HG02642 (cell line): ENCODE measurements at regions not wholly inside any gene's neighbourhood (a gene's known extent, or its start where the extent isn't known, plus 50 kb on each side); places are given as distances from the start of the nearest gene placed in this dataset.

Source experiments
- ATAC-seq: cut with Tn5 transposase; IDR thresholded peaks from one replicate; pipeline ENCODE4 v1.9.1; 2021; ENCODE audit warnings: mild to moderate bottlenecking; ENCODE audit not compliant: unreplicated experiment, poor library complexity

DNA sequence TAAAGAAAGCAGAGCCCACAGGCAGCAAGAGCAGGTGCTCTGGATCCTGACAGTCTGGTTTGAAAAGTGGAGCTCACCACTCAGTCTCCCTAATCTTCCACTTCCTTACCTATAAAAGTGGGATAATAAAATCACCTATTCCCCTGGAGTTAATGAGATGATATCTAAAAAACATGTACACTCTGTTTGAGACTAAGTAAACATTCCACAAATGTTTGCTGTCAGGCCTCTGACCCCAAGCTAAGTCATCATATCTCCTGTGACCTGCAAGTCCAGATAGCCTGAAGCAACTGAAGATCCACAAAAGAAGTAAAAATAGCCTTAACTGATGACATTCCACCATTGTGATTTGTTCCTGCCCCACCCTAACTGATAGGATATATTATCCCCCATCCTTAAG, 1324.5 kb downstream of the XPNPEP1 start:
- ATAC-seq, result no peak

DNA sequence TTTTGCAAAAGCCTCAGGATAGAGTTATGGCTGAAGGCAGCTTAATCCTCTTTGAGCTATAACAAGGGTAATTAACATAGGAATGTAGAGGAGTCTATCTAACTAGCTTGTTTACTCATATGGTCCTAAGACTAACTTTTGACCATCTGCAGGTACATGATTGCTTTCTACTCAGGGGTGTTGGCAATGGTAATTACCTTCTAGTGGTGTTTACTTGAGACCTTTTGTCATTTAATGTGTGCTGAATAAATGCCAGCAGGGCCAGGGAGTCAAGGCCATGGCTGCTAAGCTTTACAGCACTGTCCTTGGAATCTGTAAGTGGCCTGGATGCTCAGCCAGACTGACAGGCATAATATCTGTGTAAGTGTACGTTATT, 1325.0 kb downstream of the XPNPEP1 start:
- no peak for ATAC-seq

DNA sequence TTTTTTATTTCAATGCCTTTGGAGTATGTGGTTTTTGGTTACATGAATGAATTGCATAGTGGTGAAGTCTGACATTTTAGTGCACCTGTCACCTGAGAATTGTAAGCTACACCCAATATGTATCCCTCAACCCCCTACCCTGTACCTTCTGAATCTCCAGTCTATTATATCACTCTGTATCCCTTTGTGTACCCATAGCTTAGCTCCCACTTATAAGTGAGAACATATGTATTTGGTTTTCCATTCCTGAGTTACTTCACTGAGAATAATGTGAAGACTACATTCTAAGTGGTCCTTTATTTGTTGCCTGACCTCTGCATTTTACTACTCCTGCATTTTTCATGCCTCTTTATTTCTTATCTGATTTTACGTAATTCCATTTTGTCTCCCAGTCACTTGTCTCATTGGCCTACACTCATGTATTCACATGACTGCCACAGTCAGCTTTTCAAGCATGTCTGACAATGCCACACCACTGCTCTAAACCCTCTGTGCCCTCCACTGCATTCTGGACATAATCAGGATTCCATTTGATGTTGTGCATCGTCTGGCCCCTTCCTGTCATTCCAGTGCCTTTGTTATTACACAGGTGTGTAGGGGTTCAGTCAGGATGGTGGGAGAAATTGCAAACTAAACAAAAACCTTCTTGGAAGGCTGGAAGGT, 1325.5 kb downstream of the XPNPEP1 start:
- no peak for ATAC-seq

DNA sequence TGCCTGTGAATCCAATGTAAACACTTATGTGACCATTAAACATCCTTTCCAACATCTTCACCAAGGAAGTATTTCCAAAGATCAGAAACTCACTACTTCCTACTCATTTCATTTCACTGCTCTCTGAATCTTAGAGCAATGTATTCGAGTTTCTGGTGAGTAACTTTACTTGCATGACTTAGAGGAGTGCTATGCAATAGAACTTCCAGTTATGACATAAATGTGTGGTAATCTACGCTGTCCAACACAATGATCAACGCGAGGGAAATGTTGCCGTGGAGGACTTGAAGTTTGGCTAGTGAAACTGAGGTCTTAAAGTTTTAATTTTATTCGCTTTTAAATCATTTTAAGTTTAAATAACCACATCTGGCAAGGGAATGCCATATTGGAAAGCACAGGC, 1326.3 kb downstream of the XPNPEP1 start:
- no peak for ATAC-seq

DNA sequence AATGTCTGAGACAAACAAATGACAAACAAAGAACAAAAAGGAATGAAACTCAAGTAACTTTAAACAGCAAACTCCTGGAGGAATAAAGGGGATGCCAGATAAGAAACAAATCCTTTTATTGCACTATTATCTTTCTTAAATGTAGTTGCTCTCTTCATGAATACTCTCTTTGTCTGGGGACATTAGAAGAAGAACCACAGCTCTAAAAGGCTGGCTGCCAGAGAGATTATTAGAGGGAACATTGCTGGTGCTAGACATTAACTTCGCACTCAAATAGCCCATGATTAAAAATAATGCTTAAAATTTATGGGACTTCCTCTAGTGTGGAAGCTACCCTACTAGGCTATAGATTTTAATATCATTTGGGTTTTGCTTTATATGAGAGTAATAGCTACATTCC, 1330.4 kb downstream of the XPNPEP1 start:
- no peak for ATAC-seq

DNA sequence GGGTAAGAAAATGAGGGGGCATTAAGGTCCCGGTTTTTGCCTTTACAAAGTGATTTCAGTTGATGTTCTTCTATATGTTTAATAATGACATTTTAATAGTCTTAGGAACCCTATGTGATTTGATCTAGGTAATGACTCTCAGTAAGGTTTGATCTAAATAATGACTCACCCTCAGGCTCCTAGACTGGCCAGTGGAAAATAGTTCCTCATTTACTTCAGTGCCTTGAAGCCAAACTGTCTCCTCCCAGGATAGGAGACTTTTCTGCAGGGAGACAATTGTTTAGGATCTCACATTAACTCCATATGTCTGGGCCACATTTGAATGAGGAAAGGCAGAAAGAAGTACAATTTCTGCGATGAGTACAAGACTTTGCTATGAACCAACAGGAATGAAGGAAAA, 1331.9 kb downstream of the XPNPEP1 start:
- no peak for ATAC-seq

DNA sequence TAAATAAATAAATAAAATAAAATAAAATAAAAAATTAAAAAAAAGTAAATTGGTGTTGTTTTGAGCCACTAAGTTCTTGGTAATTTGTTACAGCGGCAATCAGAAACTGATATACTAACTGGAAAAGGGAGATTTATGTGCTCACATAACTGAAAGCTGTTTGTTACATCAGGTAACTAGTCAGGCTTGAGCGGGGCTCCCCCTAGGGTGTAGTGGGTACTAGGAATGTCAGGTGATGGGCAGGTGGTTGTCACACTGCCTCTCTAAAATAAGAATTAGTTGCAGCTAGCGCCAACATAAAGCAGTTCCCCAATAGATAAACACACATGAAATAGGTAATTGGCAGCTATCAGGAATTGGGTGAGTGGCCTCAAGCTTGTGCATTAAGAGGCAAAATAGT, 1336.9 kb downstream of the XPNPEP1 start:
- ATAC-seq, result no peak

DNA sequence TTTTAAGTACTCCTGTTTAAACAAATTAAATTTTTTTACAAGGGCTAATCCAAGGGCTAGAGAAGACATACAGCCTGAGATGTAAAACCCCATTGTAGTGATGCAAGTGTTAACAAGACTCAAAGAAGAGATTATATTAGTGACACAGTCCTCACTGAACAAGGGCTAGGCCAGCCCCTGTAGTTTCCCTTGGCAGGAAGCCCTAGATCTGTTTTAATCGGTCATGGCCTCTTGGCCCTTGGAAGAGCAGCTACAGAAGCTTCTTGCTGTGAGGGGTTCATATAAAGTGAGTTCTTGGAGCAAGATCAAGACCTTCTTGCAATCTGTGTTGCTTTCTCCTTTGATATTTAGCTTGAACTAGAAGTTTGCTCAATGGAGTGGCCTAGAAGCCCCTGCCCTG, 1339.4 kb downstream of the XPNPEP1 start:
- ATAC-seq, result no peak

DNA sequence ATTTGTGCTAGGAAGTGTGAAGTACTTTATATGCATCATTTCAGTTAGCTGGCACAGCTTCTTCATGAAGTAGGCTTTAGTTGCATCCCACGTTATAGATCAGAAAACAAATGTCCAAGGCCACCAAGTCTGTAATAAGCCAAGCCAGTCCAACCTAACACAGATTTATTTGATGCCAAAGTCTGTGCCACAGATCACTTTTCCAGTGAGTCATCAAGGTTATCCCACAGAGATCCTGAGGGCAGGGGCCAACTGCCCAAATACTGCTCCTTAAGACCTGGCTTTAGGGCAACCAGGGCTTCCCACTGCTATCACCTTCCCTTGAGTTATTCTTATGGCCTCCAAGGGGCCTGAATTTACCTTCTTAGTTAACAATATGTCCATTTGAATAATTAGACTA, 1340.4 kb downstream of the XPNPEP1 start:
- no peak for ATAC-seq

DNA sequence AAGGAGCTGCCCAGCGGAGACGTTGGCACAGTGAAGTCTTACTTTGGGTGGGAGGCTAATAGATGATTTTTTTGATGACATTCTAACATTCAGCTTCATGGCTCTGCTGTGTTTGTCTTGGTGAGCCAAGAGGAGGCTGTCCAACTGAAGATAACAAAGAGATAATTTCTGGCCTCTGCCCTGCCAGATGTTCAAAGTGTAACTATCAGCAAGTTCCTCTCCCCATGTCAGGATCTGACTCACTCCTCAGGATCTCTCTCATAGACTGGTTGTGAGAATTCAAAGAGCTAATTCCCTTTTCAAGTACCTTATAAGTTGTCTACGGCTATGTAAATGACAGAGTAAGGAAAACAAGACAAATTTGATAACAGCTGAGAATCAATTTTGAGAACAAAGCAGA, 1340.9 kb downstream of the XPNPEP1 start:
- no peak for ATAC-seq

DNA sequence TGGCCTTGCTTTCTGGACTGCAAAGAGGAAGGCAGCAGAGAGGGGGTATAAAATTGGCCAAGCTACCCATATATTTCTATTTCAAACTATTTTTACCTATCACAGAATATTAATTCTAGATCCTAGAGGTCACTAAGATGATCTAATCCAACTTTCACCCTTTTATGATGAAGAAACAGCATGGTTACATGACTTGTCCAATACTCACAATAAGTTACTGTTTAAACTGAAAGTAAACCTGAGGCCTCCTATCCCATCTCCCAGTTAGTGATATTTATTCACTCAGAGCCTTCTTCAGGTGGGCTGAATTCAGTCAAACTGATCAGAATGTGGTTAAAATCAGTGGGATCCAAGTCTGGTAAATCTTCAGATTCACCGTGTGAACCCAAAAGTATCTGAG, 1345.1 kb downstream of the XPNPEP1 start:
- ATAC-seq, result no peak

DNA sequence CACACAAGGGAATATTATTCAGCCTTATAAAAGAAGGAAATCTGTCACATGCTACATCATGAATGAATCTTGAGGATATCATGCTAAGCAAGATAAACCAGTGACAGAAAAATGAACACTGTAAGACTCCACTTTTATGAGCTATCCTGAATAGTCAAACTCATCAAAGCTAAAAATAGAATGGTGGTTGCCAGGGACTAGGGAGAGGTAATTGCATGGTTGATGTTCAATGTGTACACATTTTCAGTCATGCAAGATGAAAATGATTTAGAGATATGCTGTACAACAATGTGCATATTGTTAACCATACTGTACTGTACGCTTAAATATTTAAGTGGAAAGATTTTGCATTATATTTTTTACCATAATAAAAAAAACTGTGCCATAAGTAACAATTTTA, 1349.1 kb downstream of the XPNPEP1 start:
- ATAC-seq, result no peak

DNA sequence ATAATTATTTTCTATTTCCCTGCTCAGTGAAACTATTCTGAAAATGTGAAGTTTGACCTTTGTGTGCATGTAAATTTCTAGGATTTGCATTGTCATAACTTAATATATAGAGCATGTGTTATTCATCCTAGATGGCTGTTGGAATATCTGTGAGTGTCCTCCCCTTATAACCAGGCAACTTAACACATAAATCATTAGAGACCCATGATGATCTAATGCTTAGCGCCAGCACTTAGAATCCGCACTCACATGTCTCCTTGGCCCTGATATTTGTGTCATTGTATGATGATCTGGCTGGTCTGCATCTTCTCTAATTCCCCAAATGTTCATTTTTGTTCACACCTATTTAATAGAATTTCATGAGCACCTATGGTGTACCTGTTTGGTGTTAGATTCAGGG, 1354.5 kb downstream of the XPNPEP1 start:
- ATAC-seq, result no peak

DNA sequence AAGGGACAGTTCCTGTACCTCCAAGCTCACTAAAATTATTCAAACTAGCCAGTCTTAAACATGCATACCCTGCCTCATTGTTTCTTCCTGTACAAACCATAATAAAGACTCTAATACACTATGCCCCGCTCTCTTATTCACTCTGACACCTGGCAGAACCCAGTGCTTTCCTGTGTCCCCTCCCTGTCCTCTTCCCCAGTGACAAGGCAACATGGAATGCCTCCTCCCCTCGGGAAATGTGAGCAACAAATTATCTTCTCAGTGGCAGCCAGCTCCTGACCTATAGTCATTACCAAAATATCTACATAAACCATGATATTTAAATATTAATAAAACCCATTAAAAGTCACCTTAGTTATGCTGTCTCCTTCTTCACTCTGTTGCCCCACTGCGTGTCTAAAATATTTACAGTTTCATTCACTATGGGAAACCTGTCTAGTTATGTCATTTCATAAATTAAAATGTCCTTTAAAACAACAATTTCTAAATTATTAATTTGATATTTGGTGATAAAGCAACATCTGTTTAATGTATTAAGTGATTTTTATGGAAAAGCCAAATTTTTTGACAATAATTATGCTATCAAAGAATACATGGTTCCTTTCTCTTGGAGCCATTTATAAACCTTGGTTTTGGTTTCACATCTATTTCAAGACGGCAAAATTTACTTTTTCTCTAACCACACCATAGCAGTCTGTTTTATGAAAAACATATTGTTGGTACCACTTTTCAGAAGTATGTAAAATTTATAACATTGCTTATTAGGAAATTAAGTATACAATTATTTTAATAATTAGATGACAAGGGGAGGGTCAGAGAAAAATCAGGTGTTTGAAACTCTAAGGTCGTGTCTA, 1355.2 kb downstream of the XPNPEP1 start:
- ATAC-seq, result no peak

DNA sequence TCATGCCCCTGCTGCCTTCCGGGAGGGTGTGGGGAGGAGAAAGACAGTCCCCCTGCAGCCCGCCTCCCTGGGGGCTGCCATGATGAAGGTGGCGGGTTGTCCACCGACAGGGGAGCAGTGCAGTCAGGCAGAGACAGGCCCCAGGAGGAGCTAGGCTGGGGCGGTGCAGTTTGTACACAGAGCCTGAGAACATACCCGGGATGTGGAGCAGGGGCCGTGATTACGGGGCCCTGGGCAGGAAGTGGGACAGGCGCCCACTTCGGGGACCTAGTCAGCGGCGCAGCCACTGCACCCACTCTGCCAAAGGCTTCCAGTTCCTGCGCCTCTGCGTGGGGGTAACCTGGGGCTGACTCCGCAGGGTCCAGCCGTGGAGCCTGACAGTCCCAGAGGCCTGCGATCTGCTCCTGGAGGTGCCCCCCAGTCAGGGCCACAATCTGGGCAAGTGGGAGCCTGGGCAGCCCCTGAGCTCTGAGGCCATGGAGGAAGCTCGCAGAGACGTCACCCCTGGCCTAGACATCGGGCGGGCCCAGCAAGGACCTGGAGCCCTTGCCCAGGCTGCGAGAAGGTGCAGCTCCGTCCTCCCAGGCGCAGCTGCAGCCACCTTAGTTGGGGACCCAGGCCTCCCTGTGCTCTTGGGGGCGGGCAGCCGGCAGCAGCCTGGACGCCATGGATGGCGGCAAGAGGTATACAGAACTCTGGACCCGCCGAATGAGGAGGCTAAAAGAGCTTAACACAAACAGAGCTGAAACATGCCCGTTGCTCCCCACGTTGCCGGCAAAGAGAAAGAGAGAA, 1356.8 kb downstream of the XPNPEP1 start:
- ATAC-seq, result no peak

DNA sequence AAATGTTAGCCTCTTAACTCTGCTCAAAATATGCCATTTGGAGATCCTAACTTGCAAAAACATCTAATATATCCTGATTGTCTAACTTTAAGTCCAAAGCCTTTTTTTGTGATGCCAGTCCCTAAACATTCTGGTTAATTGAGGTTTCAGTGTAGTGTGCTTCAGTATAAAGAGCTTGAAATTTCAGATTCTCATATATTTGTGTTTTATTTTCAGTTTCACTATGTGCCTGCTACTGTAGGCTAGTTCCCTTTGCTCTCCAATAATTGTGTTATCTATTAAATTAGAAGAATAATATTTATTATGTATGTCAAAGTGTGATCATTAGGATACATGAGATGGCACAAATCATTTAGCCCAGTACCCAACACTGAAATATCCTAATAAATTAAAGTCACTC, 1361.2 kb downstream of the XPNPEP1 start:
- no peak for ATAC-seq

DNA sequence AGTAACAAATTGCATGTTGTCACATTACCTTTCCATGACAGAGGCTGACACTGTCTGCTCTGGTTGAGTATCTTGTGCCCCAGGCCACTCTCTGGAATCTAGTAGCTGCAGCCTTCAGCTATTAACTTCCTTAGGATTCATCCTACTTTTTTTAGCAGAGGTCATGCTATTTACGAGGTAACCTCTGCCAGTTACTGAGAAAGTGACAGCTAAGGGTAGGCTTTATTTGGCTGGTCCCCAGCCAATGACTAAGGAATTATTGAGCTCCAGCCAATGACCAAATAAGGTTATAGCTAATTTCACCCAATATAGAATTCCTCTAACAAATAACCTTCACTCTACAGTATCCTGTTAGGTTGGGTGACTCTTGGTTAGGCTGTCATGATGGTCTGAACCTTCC, 1361.7 kb downstream of the XPNPEP1 start:
- ATAC-seq, result no peak

DNA sequence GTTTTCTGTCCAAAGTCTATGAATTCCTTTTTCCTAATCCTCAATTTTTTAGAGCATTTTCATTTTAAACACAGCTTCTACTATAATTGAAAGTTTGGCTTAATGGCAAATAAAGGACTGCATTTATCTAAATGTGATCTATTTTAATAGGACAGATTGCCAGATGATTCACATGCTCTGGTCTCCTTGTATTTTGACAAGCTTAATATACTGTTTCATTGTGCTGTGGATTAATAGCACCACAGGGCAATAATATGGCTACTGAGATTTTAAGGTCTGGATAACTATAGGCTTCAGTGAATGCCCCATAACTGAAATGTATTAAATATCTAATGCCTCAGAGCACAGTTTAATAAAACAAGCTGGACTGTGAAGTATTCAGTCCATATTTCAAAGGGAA, 1362.8 kb downstream of the XPNPEP1 start:
- no peak for ATAC-seq

DNA sequence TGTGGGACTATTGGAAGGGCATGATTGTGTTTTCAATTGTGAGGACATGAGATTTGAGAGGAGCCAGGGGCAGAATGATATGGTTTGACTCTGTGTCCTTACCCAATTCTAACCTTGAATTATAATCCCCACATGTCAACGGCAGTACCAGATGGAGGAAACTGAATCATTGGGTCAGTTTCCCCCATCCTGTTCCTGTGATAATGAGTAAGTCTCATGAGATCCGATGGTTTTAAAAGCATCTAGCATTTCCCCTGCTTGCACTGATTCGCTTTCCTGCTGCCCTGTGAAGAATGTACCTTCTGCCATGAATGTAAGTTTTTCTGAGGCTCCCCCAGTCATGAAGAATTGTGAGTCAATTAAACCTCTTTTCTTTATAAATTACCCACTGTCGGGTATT, 1367.1 kb downstream of the XPNPEP1 start:
- no peak for ATAC-seq

DNA sequence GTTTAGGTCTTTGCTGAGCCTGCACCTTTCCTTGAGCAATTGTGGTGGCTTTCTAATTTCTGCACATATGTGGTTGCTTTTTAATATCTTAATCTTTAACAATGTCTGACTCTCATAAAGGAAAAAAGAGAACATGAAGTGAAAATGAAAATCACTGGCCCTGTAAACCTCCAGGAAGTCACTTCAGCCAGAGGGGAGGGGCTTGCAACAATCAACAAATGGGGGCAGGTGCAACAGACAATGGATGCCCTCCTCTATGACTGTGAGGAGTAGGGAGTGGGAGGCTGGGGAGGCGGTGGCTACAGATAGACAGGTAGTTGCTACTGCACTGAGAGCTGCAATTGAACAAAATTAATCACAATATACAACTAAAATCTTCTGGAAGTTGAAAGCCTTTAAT, 1377.4 kb downstream of the XPNPEP1 start:
- ATAC-seq, result peak; percentile 78

DNA sequence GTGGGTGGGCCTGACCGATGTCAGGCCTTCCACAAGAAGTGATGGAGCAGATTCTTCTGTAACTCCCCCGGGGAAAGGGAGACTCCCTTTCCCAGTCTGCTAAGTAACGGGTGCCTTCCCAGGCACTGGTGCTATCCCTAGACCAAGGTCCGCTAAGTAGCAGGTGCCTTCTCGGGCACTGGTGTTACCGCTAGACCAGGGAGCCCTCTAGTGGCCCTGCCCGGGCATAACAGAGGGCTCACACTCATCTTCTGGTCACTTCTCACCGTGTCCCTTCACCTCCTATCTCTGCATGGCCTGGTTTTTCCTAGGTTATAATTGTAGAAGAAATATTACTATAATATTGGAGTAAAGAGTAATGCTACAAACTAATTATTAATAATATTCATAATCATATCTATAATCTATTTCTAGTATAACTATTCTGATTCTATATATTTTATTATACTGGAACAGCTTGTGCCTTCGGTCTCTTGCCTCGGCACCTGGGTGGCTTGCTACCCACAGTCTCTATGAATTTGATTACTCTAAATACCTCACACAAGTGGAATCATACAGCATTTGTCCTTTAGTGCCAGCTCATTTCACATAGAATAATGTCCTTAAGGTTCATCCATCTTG, 1378.7 kb downstream of the XPNPEP1 start:
- ATAC-seq, result peak; percentile 90
